ENCODE measurements at regions not wholly inside any gene's neighbourhood (a gene's known extent, or its start where the extent isn't known, plus 50 kb on each side); places are given as distances from the start of the nearest gene placed in this dataset.

- no peak for DNase-seq (ENCODE audit: low read depth in 2 of 2)
Measured at GRCh38 chr12:47307680-47308399, 228.1 kb upstream of the AMIGO2 start.

GRCh38 chr12:47306773-47307679 lies 227.3 kb upstream of the AMIGO2 start:
- peak in 1 of 2 donors; percentile 26 for DNase-seq (ENCODE audit: low read depth in 2 of 2)

- no peak for DNase-seq (ENCODE audit: low read depth in 2 of 2)
Measured at GRCh38 chr12:47306130-47306529, 226.4 kb upstream of the AMIGO2 start.

- DNase-seq (ENCODE audit: low read depth in 2 of 2), result no peak
Measured at GRCh38 chr12:47305464-47305863, 225.7 kb upstream of the AMIGO2 start.

GRCh38 chr12:47303995-47304560 lies 224.3 kb upstream of the AMIGO2 start:
- no peak for DNase-seq (ENCODE audit: low read depth in 2 of 2)

GRCh38 chr12:47303207-47303606 lies 223.4 kb upstream of the AMIGO2 start:
- DNase-seq (ENCODE audit: low read depth in 2 of 2), result no peak

- no peak for DNase-seq (ENCODE audit: low read depth in 2 of 2)
Measured at GRCh38 chr12:47302111-47302671, 222.4 kb upstream of the AMIGO2 start.

GRCh38 chr12:47299586-47299985 lies 219.8 kb upstream of the AMIGO2 start:
- DNase-seq (ENCODE audit: low read depth in 2 of 2), result no peak

- DNase-seq (ENCODE audit: low read depth in 2 of 2), result no peak
Measured at GRCh38 chr12:47297993-47298392, 218.2 kb upstream of the AMIGO2 start.

- DNase-seq (ENCODE audit: low read depth in 2 of 2), result no peak
Measured at GRCh38 chr12:47296828-47297227, 217.1 kb upstream of the AMIGO2 start.

GRCh38 chr12:47293406-47293805 lies 213.6 kb upstream of the AMIGO2 start:
- DNase-seq (ENCODE audit: low read depth in 2 of 2), result no peak

- DNase-seq (ENCODE audit: low read depth in 2 of 2), result no peak
Measured at GRCh38 chr12:47286676-47287075, 206.9 kb upstream of the AMIGO2 start.

All from stimulated activated CD8-positive, alpha-beta memory T cell treated with anti-CD3 and anti-CD28 coated beads, Interleukin-2, amount 100 ng/mL, for 1 hour (primary cell).